ENCODE measurements at regions not wholly inside any gene's neighbourhood (a gene's known extent, or its start where the extent isn't known, plus 50 kb on each side); places are given as distances from the start of the nearest gene placed in this dataset.

DNA sequence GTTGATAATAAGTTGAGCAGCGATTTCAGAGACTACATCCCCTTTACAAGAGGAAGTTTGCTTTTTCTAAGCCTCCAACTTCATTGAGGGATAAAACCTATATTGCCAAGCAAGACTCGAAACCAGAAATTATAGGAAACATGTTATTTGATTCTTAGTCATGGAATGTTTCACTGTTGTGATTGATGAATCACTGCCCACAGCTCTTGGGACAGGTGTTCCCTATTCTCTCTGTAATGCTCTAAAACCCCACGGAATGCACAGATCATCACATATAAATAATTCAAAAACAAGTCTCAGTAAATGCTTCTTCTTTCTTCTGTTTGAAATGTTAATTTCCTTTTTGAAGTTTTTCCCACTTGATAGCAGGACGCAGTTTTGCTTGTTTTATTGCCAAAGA, 809.5 kb upstream of the GOT2 start:
- Histone ChIP-seq H3K4me3 (ENCODE audit: low read depth in 1 of 3, low read length in 3 of 3) (no peak overlapping the region), H3K27me3 (ENCODE audit: control insufficient read depth in 4 of 4, insufficient read depth in 4 of 4, low read length in 3 of 4) (peaks cover 0 to 3% (median 1%) of the 10 kb centered on the region in 4 donors), H3K9me3 (ENCODE audit: control insufficient read depth in 4 of 4, low read length in 3 of 4) (peaks cover 0 to under 1% (median 0%) of the 10 kb centered on the region in 4 donors), H3K36me3 (ENCODE audit: control insufficient read depth in 4 of 4, insufficient read depth in 3 of 4, low read depth in 1 of 4, low read length in 3 of 4) (no peaks in the 10 kb centered on the region), H3K27ac (ENCODE audit: low read depth in 1 of 2, low read length in 2 of 2) (no peak overlapping the region), H3K9ac (ENCODE audit: low read depth in 1 of 2, low read length in 2 of 2) (no peak overlapping the region), H3K4me1 (ENCODE audit: control insufficient read depth in 4 of 4, insufficient read depth in 4 of 4, low read length in 3 of 4) (no peaks in the 10 kb centered on the region)
- DNase-seq (ENCODE audit: low spot score), result no peak
- 64% methylated on average over 4 of the region's 4 CpGs for WGBS
- TF ChIP-seq EGR1 (IDR thresholded peaks at IDR 0.05; ENCODE audit: low read depth in 2 of 2) (no peak), GABPA (IDR thresholded peaks at IDR 0.05 in 1 of 2, conservative IDR thresholded peaks at IDR 0.05 in 1 of 2) (no peak), HNF4G (IDR thresholded peaks at IDR 0.05) (no peak), RXRA (IDR thresholded peaks at IDR 0.05) (no peak), HNF4A (conservative IDR thresholded peaks at IDR 0.05) (no peak), YY1 (IDR thresholded peaks at IDR 0.05) (no peak), NR2F2 (IDR thresholded peaks at IDR 0.05) (no peak), TAF1 (conservative IDR thresholded peaks at IDR 0.05) (no peak), SP1 (IDR thresholded peaks at IDR 0.05) (no peak)
- TF ChIP-seq, protein P1, sequence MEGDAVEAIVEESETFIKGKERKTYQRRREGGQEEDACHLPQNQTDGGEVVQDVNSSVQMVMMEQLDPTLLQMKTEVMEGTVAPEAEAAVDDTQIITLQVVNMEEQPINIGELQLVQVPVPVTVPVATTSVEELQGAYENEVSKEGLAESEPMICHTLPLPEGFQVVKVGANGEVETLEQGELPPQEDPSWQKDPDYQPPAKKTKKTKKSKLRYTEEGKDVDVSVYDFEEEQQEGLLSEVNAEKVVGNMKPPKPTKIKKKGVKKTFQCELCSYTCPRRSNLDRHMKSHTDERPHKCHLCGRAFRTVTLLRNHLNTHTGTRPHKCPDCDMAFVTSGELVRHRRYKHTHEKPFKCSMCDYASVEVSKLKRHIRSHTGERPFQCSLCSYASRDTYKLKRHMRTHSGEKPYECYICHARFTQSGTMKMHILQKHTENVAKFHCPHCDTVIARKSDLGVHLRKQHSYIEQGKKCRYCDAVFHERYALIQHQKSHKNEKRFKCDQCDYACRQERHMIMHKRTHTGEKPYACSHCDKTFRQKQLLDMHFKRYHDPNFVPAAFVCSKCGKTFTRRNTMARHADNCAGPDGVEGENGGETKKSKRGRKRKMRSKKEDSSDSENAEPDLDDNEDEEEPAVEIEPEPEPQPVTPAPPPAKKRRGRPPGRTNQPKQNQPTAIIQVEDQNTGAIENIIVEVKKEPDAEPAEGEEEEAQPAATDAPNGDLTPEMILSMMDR (IDR thresholded peaks at IDR 0.05; ENCODE audit: low read depth, low read length, missing input control), result no peak
- TF ChIP-seq, protein P2, sequence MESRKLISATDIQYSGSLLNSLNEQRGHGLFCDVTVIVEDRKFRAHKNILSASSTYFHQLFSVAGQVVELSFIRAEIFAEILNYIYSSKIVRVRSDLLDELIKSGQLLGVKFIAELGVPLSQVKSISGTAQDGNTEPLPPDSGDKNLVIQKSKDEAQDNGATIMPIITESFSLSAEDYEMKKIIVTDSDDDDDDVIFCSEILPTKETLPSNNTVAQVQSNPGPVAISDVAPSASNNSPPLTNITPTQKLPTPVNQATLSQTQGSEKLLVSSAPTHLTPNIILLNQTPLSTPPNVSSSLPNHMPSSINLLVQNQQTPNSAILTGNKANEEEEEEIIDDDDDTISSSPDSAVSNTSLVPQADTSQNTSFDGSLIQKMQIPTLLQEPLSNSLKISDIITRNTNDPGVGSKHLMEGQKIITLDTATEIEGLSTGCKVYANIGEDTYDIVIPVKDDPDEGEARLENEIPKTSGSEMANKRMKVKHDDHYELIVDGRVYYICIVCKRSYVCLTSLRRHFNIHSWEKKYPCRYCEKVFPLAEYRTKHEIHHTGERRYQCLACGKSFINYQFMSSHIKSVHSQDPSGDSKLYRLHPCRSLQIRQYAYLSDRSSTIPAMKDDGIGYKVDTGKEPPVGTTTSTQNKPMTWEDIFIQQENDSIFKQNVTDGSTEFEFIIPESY (IDR thresholded peaks at IDR 0.05), result no peak

DNA sequence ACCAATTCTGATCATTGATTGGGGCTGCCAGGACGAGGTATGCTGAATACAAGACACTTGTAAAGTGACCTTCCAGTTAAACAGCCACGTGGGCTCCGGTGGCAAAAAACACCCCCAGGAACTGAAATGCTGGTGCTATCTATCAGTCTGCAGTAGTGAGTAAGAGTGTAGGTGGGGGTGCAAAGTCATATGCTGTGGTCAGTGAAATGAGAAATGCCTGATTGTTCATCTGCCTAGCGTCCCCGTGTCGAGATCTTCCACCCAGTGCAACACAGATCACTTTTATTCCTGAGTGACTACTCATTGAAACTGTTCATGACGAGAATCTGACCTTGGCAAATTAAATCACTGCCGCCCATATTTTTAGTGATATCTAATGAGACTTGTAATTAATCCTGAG, 806.5 kb upstream of the GOT2 start:
- 69% methylated on average over 8 of the region's 8 CpGs for WGBS
- H3K27ac ChIP-seq (ENCODE audit: low read depth in 1 of 2, low read length in 2 of 2), result no peak overlapping the region
- no peak for TF ChIP-seq NR2F2 (IDR thresholded peaks at IDR 0.05)
- TF ChIP-seq, protein P3, sequence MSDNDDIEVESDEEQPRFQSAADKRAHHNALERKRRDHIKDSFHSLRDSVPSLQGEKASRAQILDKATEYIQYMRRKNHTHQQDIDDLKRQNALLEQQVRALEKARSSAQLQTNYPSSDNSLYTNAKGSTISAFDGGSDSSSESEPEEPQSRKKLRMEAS (IDR thresholded peaks at IDR 0.05), result no peak
- TF ChIP-seq YY1 (IDR thresholded peaks at IDR 0.05), result no peak
- TF ChIP-seq, protein P4, sequence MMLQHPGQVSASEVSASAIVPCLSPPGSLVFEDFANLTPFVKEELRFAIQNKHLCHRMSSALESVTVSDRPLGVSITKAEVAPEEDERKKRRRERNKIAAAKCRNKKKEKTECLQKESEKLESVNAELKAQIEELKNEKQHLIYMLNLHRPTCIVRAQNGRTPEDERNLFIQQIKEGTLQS (IDR thresholded peaks at IDR 0.05), result no peak
- no peak for TF ChIP-seq EGR1 (IDR thresholded peaks at IDR 0.05; ENCODE audit: low read depth in 2 of 2)
- TF ChIP-seq JUND (IDR thresholded peaks at IDR 0.05), result no peak
- no peak for TF ChIP-seq RXRA (IDR thresholded peaks at IDR 0.05)
- TF ChIP-seq GABPA (IDR thresholded peaks at IDR 0.05 in 1 of 2, conservative IDR thresholded peaks at IDR 0.05 in 1 of 2), result no peak

DNA sequence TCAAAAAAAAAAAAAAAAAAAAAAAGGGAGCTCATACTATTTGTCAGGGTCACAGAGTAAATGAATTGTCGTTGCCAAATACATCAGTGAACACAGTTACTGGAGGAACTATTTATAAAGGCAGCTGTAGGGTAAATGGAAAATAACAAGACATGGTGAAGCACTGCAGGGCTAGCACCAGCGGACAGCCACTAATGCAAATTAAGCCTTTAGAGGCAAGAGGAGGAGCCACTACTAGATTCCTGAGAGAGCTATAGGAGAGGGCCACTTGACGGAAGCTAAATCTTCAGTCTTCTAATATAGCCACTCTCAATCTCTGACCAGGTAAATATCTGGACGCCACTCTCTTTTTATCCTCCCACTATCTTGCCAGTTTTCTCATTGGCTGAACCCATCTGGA, 801.2 kb upstream of the GOT2 start:
- Histone ChIP-seq H3K4me3 (ENCODE audit: low read depth in 1 of 3, low read length in 3 of 3) (no peak overlapping the region), H3K27me3 (ENCODE audit: control insufficient read depth in 4 of 4, insufficient read depth in 4 of 4, low read length in 3 of 4) (no peaks in the 10 kb centered on the region), H3K27ac (ENCODE audit: low read depth in 1 of 2, low read length in 2 of 2) (no peak overlapping the region), H3K9ac (ENCODE audit: low read depth in 1 of 2, low read length in 2 of 2) (no peak overlapping the region), H3K9me3 (ENCODE audit: control insufficient read depth in 4 of 4, low read length in 3 of 4) (no peaks in the 10 kb centered on the region), H3K36me3 (ENCODE audit: control insufficient read depth in 4 of 4, insufficient read depth in 3 of 4, low read depth in 1 of 4, low read length in 3 of 4) (no peaks in the 10 kb centered on the region), H3K4me1 (ENCODE audit: control insufficient read depth in 4 of 4, insufficient read depth in 4 of 4, low read length in 3 of 4) (no peaks in the 10 kb centered on the region)
- WGBS, result 70% methylated on average over 4 of the region's 4 CpGs
- DNase-seq (ENCODE audit: low spot score), result no peak
- no peak for TF ChIP-seq HNF4G (IDR thresholded peaks at IDR 0.05)
- no peak for TF ChIP-seq FOXA1 (IDR thresholded peaks at IDR 0.05)
- TF ChIP-seq GABPA (IDR thresholded peaks at IDR 0.05 in 1 of 2, conservative IDR thresholded peaks at IDR 0.05 in 1 of 2), result no peak
- no peak for TF ChIP-seq RXRA (IDR thresholded peaks at IDR 0.05)
- no peak for TF ChIP-seq RAD21 (IDR thresholded peaks at IDR 0.05)
- TF ChIP-seq JUND (IDR thresholded peaks at IDR 0.05), result no peak
- TF ChIP-seq TAF1 (conservative IDR thresholded peaks at IDR 0.05), result no peak
- TF ChIP-seq, protein P2 (IDR thresholded peaks at IDR 0.05), result no peak
- TF ChIP-seq, protein P3 (IDR thresholded peaks at IDR 0.05), result no peak
- TF ChIP-seq NR2F2 (IDR thresholded peaks at IDR 0.05), result no peak
- TF ChIP-seq, protein P4 (IDR thresholded peaks at IDR 0.05), result no peak
- TF ChIP-seq EGR1 (IDR thresholded peaks at IDR 0.05; ENCODE audit: low read depth in 2 of 2), result no peak
- TF ChIP-seq SP1 (IDR thresholded peaks at IDR 0.05), result no peak
- no peak for TF ChIP-seq FOXA2 (IDR thresholded peaks at IDR 0.05)

More for the DNA sequence above, 806.5 kb upstream of the GOT2 start:
- no peak overlapping the region for H3K9ac ChIP-seq (ENCODE audit: low read depth in 1 of 2, low read length in 2 of 2)
- H3K4me3 ChIP-seq (ENCODE audit: low read depth in 1 of 3, low read length in 3 of 3), result no peak overlapping the region
- H3K9me3 ChIP-seq (ENCODE audit: control insufficient read depth in 4 of 4, low read length in 3 of 4), result no peaks in the 10 kb centered on the region
- H3K27me3 ChIP-seq (ENCODE audit: control insufficient read depth in 4 of 4, insufficient read depth in 4 of 4, low read length in 3 of 4), result peaks cover 0 to 3% (median 1%) of the 10 kb centered on the region in 4 donors
- no peaks in the 10 kb centered on the region for H3K4me1 ChIP-seq (ENCODE audit: control insufficient read depth in 4 of 4, insufficient read depth in 4 of 4, low read length in 3 of 4)
- DNase-seq (ENCODE audit: low spot score), result no peak
- H3K36me3 ChIP-seq (ENCODE audit: control insufficient read depth in 4 of 4, insufficient read depth in 3 of 4, low read depth in 1 of 4, low read length in 3 of 4), result no peaks in the 10 kb centered on the region

Data from liver (tissue), 8 donors.